GM08714 (cell line): ENCODE measurements at regions not wholly inside any gene's neighbourhood (a gene's known extent, or its start where the extent isn't known, plus 50 kb on each side); places are given as distances from the start of the nearest gene placed in this dataset.
"Not testable (repeated sequence)": the region's sequence is repeated elsewhere in the genome, so short reads cannot be mapped to it uniquely, and the experiment has no call there.

Experiments
- H3K4me3 ChIP-seq: fragments of 200-500 bp; sonication (Bioruptor generic); 2 replicates; pipeline ENCODE4 v1.5.1; 2014; ENCODE audit warnings: mild to moderate bottlenecking, low read length, inconsistent platforms
- ZNF274 ChIP-seq: IDR thresholded peaks from 2 replicates; pipeline ENCODE4 v1.6.1; 2012; ENCODE audit warnings: mild to moderate bottlenecking, low read depth, low read length

- no peak for TF ChIP-seq ZNF274
Measured at GRCh38 chr2:45119855-45120254, 110.6 kb upstream of the SIX2 start.

GRCh38 chr2:45119038-45119437 is 109.8 kb upstream of the SIX2 start:
- no peak for TF ChIP-seq ZNF274

More at GRCh38 chr2:45119855-45120254, 110.6 kb upstream of the SIX2 start:
- no peak overlapping the region for H3K4me3 ChIP-seq

GRCh38 chr2:45117383-45117782 is 108.1 kb upstream of the SIX2 start:
- TF ChIP-seq ZNF274: no peak
- H3K4me3 ChIP-seq: no peak overlapping the region

More at GRCh38 chr2:45119038-45119437, 109.8 kb upstream of the SIX2 start:
- no peak overlapping the region for H3K4me3 ChIP-seq

GRCh38 chr2:45115181-45115580 is 105.9 kb upstream of the SIX2 start:
- TF ChIP-seq ZNF274: no peak
- H3K4me3 ChIP-seq: no peak overlapping the region

- no peak for TF ChIP-seq ZNF274
- no peak overlapping the region for H3K4me3 ChIP-seq
Measured at GRCh38 chr2:45114221-45114955, 105.1 kb upstream of the SIX2 start.

- no peak overlapping the region for H3K4me3 ChIP-seq
- no peak for TF ChIP-seq ZNF274
Measured at GRCh38 chr2:45112750-45113149, 103.5 kb upstream of the SIX2 start.

- no peak for TF ChIP-seq ZNF274
- no peak overlapping the region for H3K4me3 ChIP-seq
Measured at GRCh38 chr2:45105050-45105582, 95.9 kb upstream of the SIX2 start.

- TF ChIP-seq ZNF274: no peak
- no peak overlapping the region for H3K4me3 ChIP-seq
Measured at GRCh38 chr2:45104429-45104828, 95.2 kb upstream of the SIX2 start.

- TF ChIP-seq ZNF274: no peak
- H3K4me3 ChIP-seq: no peak overlapping the region
Measured at GRCh38 chr2:45103351-45104345, 94.4 kb upstream of the SIX2 start.

- TF ChIP-seq ZNF274: no peak
- no peak overlapping the region for H3K4me3 ChIP-seq
Measured at GRCh38 chr2:45102579-45103117, 93.4 kb upstream of the SIX2 start.

GRCh38 chr2:45102141-45102540 is 92.9 kb upstream of the SIX2 start:
- no peak for TF ChIP-seq ZNF274
- no peak overlapping the region for H3K4me3 ChIP-seq

GRCh38 chr2:45096996-45097395 is 87.7 kb upstream of the SIX2 start:
- no peak for TF ChIP-seq ZNF274

GRCh38 chr2:45096038-45096437 is 86.8 kb upstream of the SIX2 start:
- not testable (repeated sequence) for H3K4me3 ChIP-seq

More at GRCh38 chr2:45096996-45097395, 87.7 kb upstream of the SIX2 start:
- H3K4me3 ChIP-seq: no peak overlapping the region

- no peak for TF ChIP-seq ZNF274
Measured at GRCh38 chr2:45093663-45094062, 84.4 kb upstream of the SIX2 start.

More at GRCh38 chr2:45093663-45094062, 84.4 kb upstream of the SIX2 start:
- no peak overlapping the region for H3K4me3 ChIP-seq
